HepG2 (cell line): ENCODE measurements at regions not wholly inside any gene's neighbourhood (a gene's known extent, or its start where the extent isn't known, plus 50 kb on each side); places are given as distances from the start of the nearest gene placed in this dataset.

ENCODE experiments used
- ATAC-seq: fragments of 200-7000 bp; cut with Tn5 transposase; 3 replicates; pipeline ENCODE4 v1.9.1; 2020; ENCODE audit warnings: mild to moderate bottlenecking, moderate library complexity
- BruUV-seq: library from RNA; stranded (reverse); fragments of 400-500 nt; replicated peaks from 2 replicates; lab custom pipeline; 2021; lab: Mats Ljungman, UMichigan
- CTCF ChIA-PET: fragments of 300-600 bp; formaldehyde crosslinking; extraction: SDS; loops from one replicate; lab custom pipeline; 2021; ENCODE audit warnings: low total read pairs, inconsistent platforms, low intra/inter-chr PET ratio; lab: Yijun Ruan, JAX
- POLR2A ChIA-PET: fragments of 350-600 bp; sonication (Branson Sonifier 250); formaldehyde crosslinking; loops from one replicate; lab custom pipeline; 2020; ENCODE audit warnings: antibody characterized with exemption, inconsistent platforms; lab: Yijun Ruan, JAX
- DNase-seq: peaks from one replicate; pipeline ENCODE4 v3.0.0-alpha.2; 2015; ENCODE audit warnings: low spot score
- FAIRE-seq: peaks from 3 replicates; lab custom pipeline; 2011; peaks lifted over from hg19 to GRCh38; lab: Jason Lieb, UNC
- H2AFZ ChIP-seq: one replicate; pipeline ENCODE4 v1.6.1; 2011; ENCODE audit warnings: low read length, inconsistent platforms
- H3K27ac ChIP-seq: fragments of 300-600 bp; 3 replicates; pipeline ENCODE4 v1.8.0; 2011; ENCODE audit warnings: mixed run types, mild to moderate bottlenecking, mixed read lengths, low read length, inconsistent platforms; ENCODE audit not compliant: insufficient read depth; ENCODE audit errors: extremely low read length
- H3K27me3 ChIP-seq, 2 experiments: fragments of 200-600 bp in 1 of 2; 2 replicates in 1 of 2; 3 replicates in 1 of 2; pipeline versions ENCODE4 v1.6.0 to v1.8.0; 2011; ENCODE audit warnings: low read length in 2 of 2, mild to moderate bottlenecking in 2 of 2, moderate library complexity in 2 of 2, inconsistent platforms in 1 of 2; ENCODE audit not compliant: insufficient read depth in 2 of 2, control insufficient read depth in 1 of 2
- H3K36me3 ChIP-seq, 2 experiments: fragments of 200-600 bp in 1 of 2; replicated peaks in 1 of 2; 2 replicates in 1 of 2; 3 replicates in 1 of 2; pipeline versions ENCODE4 v1.5.1 to v1.8.0; 2011; ENCODE audit warnings: low read length in 2 of 2, inconsistent platforms in 1 of 2; ENCODE audit not compliant: insufficient read depth in 2 of 2, control insufficient read depth in 1 of 2
- H3K4me1 ChIP-seq: 2 replicates; pipeline ENCODE4 v1.5.1; 2012; ENCODE audit warnings: low read length, inconsistent platforms; ENCODE audit not compliant: insufficient read depth
- H3K4me2 ChIP-seq: 2 replicates; pipeline ENCODE4 v1.6.0; 2011; ENCODE audit warnings: low read depth, low read length, inconsistent platforms
- H3K4me3 ChIP-seq, 3 experiments: fragments of 200-600 bp in 1 of 3; sonication (generic), shearing (Covaris generic) in 1 of 3; replicated peaks in 1 of 3; 2 replicates each; pipeline ENCODE4 v1.5.1; 2011 to 2016; ENCODE audit warnings: low read length in 3 of 3, inconsistent platforms in 2 of 3, low read depth in 2 of 3, mild to moderate bottlenecking in 2 of 3, control low read depth in 1 of 3, mixed read lengths in 1 of 3; ENCODE audit not compliant: insufficient read depth in 1 of 3
- H3K79me2 ChIP-seq: one replicate; pipeline ENCODE4 v1.6.1; 2011; ENCODE audit warnings: low read length, inconsistent platforms; ENCODE audit not compliant: insufficient read depth
- H3K9ac ChIP-seq: 2 replicates; pipeline ENCODE4 v1.6.0; 2011; ENCODE audit warnings: mild to moderate bottlenecking, low read depth, low read length, inconsistent platforms; ENCODE audit not compliant: insufficient read depth
- H3K9me3 ChIP-seq: 2 replicates; pipeline ENCODE4 v1.5.1; 2012; ENCODE audit warnings: mild to moderate bottlenecking, low read length
- H4K20me1 ChIP-seq: 2 replicates; pipeline ENCODE4 v1.6.0; 2011; ENCODE audit warnings: inconsistent platforms, mild to moderate bottlenecking, low read length, moderate library complexity; ENCODE audit not compliant: insufficient read depth
- HNF4A ChIP-seq: sonication (generic); formaldehyde crosslinking; IDR thresholded peaks from 2 replicates; pipeline ENCODE4 v1.4.0; 2020; ENCODE audit warnings: missing genetic modification reagents
- HNRNPLL ChIP-seq: fragments of 200-400 bp; formaldehyde crosslinking; IDR thresholded peaks from 2 replicates; pipeline ENCODE4 v1.6.1; 2017; ENCODE audit warnings: mild to moderate bottlenecking, low read depth, low read length; ENCODE audit not compliant: poor library complexity, severe bottlenecking
- MIER2 ChIP-seq: IDR thresholded peaks from 2 replicates; pipeline ENCODE4 v1.6.1; 2016; ENCODE audit warnings: missing biosample characterization, missing genetic modification reagents
- PCBP2 ChIP-seq: fragments of 200-400 bp; formaldehyde crosslinking; optimal IDR thresholded peaks from 2 replicates; pipeline ENCODE3; 2018; ENCODE audit warnings: low read length, low read depth; ENCODE audit not compliant: poor library complexity, severe bottlenecking
- SALL1 ChIP-seq: sonication (generic); formaldehyde crosslinking; IDR thresholded peaks from 2 replicates; pipeline ENCODE4 v1.8.0; 2022; ENCODE audit warnings: mild to moderate bottlenecking, missing genetic modification reagents
- SETDB1 ChIP-seq: sonication (generic); formaldehyde crosslinking; IDR thresholded peaks from 2 replicates; pipeline ENCODE4 v1.5.1; 2020; ENCODE audit warnings: missing genetic modification reagents, mild to moderate bottlenecking, borderline replicate concordance
- SMAD3 ChIP-seq: sonication (generic); formaldehyde crosslinking; IDR thresholded peaks from 2 replicates; pipeline ENCODE4 v1.4.0; 2020; ENCODE audit warnings: missing genetic modification reagents
- TEF ChIP-seq: sonication (generic); formaldehyde crosslinking; IDR thresholded peaks from 2 replicates; pipeline ENCODE4 v1.5.0; 2020; ENCODE audit warnings: missing genetic modification reagents
- TSC22D2 ChIP-seq: sonication (generic); formaldehyde crosslinking; IDR thresholded peaks from 2 replicates; pipeline ENCODE4 v1.5.1; 2020; ENCODE audit warnings: missing genetic modification reagents, mild to moderate bottlenecking, borderline replicate concordance
- ZBTB3 ChIP-seq: sonication (generic); formaldehyde crosslinking; IDR thresholded peaks from 2 replicates; pipeline ENCODE4 v1.4.0; 2020; ENCODE audit warnings: low read depth, mild to moderate bottlenecking, moderate library complexity, missing genetic modification reagents, borderline replicate concordance
- ZNF136 ChIP-seq: sonication (generic); formaldehyde crosslinking; IDR thresholded peaks from 2 replicates; pipeline ENCODE4 v1.8.1; 2022; ENCODE audit warnings: low read depth, mild to moderate bottlenecking, moderate library complexity, missing genetic modification reagents
- ZNF451 ChIP-seq: sonication (generic); formaldehyde crosslinking; IDR thresholded peaks from 2 replicates; pipeline ENCODE4 v1.5.0; 2020; ENCODE audit warnings: mild to moderate bottlenecking, missing genetic modification reagents
- ZNF468 ChIP-seq: sonication (generic); formaldehyde crosslinking; IDR thresholded peaks from 2 replicates; pipeline ENCODE4 v1.8.0; 2022; ENCODE audit warnings: mild to moderate bottlenecking, moderate library complexity, missing genetic modification reagents
- ZNF556 ChIP-seq: sonication (generic); formaldehyde crosslinking; IDR thresholded peaks from 2 replicates; pipeline ENCODE4 v1.4.0; 2020; ENCODE audit warnings: mild to moderate bottlenecking, missing genetic modification reagents, borderline replicate concordance
- WGBS: methylation state at CpG from one replicate; pipeline ENCODE4 v1.1.6; 2017; ENCODE audit warnings: low lambda C conversion rate; 5-methylcytosine and 5-hydroxymethylcytosine counted together
- in situ Hi-C: cut with HindIII; loops from 2 replicates; pipeline ENCODE4 v1.10.0; 2017; ENCODE audit warnings: low pct_unique_long_range_greater_than_20kb; ENCODE audit not compliant: extremely low pct_ligation_motif_present
- intact Hi-C: fragments of 100-400 bp; cut with micrococcal nuclease; formaldehyde crosslinking; loops from one replicate; pipeline ENCODE4 v1.10.0; 2022; ENCODE audit not compliant: unreplicated experiment

- H3K4me1 ChIP-seq: no peaks in the 10 kb centered on the region
- H3K4me2 ChIP-seq: no peak overlapping the region
- BruUV-seq: no TSS peak
- no peak overlapping the region for H3K4me3 ChIP-seq
- no peak for TF ChIP-seq HNF4A (CRISPR knock-in tag)
- no peak for TF ChIP-seq ZNF468 (CRISPR knock-in tag)
- no peak for TF ChIP-seq SALL1 (CRISPR knock-in tag)
- TF ChIP-seq ZBTB3: no peak
- TF ChIP-seq ZNF556: no peak
- TF ChIP-seq ZNF136 (CRISPR knock-in tag): no peak
- no peak for TF ChIP-seq SMAD3 (CRISPR knock-in tag)
- no peak for TF ChIP-seq TSC22D2 (CRISPR knock-in tag)
- no peak for TF ChIP-seq HNRNPLL
- TF ChIP-seq MIER2 (CRISPR knock-in tag): no peak
- TF ChIP-seq TEF (CRISPR knock-in tag): no peak
- no peak for TF ChIP-seq SETDB1 (CRISPR knock-in tag)
- no peak for TF ChIP-seq PCBP2
- no peak for TF ChIP-seq ZNF451 (CRISPR knock-in tag)
- TF ChIP-seq, all 625 proteins: peak for 0
- intact Hi-C loops: no loop called here
- Histone ChIP-seq H3K79me2 (no peaks in the 10 kb centered on the region), H3K36me3 (no peaks in the 10 kb centered on the region), H3K9me3 (no peaks in the 10 kb centered on the region), H4K20me1 (no peaks in the 10 kb centered on the region), H3K27ac (no peak overlapping the region), H2AFZ (no peak overlapping the region), H3K9ac (no peak overlapping the region), H3K27me3 (no peaks in the 10 kb centered on the region; a peak in 1 of 5 replicates)
- CTCF ChIA-PET: no interaction called here
- FAIRE-seq: no peak
- POLR2A ChIA-PET: no interaction called here
- WGBS: 2% methylated on average over 3 of the region's 3 CpGs
- ATAC-seq: no peak
- no peak for DNase-seq
- in situ Hi-C loops: no loop called here
These were observed 243.3 kb downstream of the ARAP2 start for GRCh38 chr4:36000941-36001557.
